Stomach (tissue), 8 donors: ENCODE measurements at regions not wholly inside any gene's neighbourhood (a gene's known extent, or its start where the extent isn't known, plus 50 kb on each side); places are given as distances from the start of the nearest gene placed in this dataset.

Source experiments
- DNase-seq, 2 donors: peaks; one replicate each; pipeline versions ENCODE4 v3.0.0 to v3.0.0-alpha.2; 2013 to 2019
- H3K27ac ChIP-seq, 5 donors: fragments of 200-600 bp in 4 of 5; sonication (generic) in 4 of 5; one replicate each; pipeline ENCODE4 v1.5.1; 2013 to 2019; ENCODE audit warnings: mild to moderate bottlenecking in 1 of 5, moderate library complexity in 1 of 5
- H3K27me3 ChIP-seq, 3 donors: fragments of 200-600 bp; sonication (generic); one replicate each; pipeline ENCODE4 v1.5.1; 2017 to 2019; ENCODE audit warnings: mixed run types in 1 of 3
- H3K36me3 ChIP-seq, 4 donors: fragments of 200-600 bp; sonication (generic); 1 replicate in 3 of 4; 2 replicates in 1 of 4; pipeline ENCODE4 v1.5.1; 2016 to 2019
- H3K4me1 ChIP-seq, 4 donors: fragments of 200-600 bp; sonication (generic); one replicate each; pipeline ENCODE4 v1.5.1; 2016 to 2019
- H3K4me3 ChIP-seq, 4 donors: fragments of 200-600 bp; sonication (generic) in 3 of 4; one replicate each; pipeline ENCODE4 v1.5.1; 2016 to 2019; ENCODE audit warnings: mild to moderate bottlenecking in 1 of 4
- H3K9me3 ChIP-seq, 4 donors: fragments of 200-600 bp; sonication (generic); one replicate each; pipeline ENCODE4 v1.5.1; 2016 to 2019
- CTCF ChIP-seq, 7 experiments: fragments of 450-650 bp in 4 of 7; fragments of 200-600 bp in 3 of 7; sonication (generic) in 3 of 7; IDR thresholded peaks; one replicate each; pipeline ENCODE4 v1.5.1; 2016 to 2019; ENCODE audit warnings: antibody characterized with exemption in 7 of 7, control low read depth in 2 of 7, mild to moderate bottlenecking in 1 of 7
- EP300 ChIP-seq: sonication (generic); formaldehyde crosslinking; IDR thresholded peaks from one replicate; pipeline ENCODE4 v1.6.1; 2017; ENCODE audit warnings: antibody characterized with exemption
- POLR2A ChIP-seq, 4 donors: fragments of 450-650 bp; IDR thresholded peaks; one replicate each; pipeline ENCODE4 v1.6.1; 2016; ENCODE audit warnings: antibody characterized with exemption in 4 of 4, control low read depth in 2 of 4, mild to moderate bottlenecking in 1 of 4, moderate library complexity in 1 of 4
- POLR2AphosphoS5 ChIP-seq, 3 donors: sonication (generic); formaldehyde crosslinking; IDR thresholded peaks; one replicate each; pipeline ENCODE4 v1.6.1; 2016; ENCODE audit warnings: antibody characterized with exemption in 3 of 3
- WGBS, 5 donors: extraction: QIAGEN DNeasy Blood & Tissue Kit in 3 of 5; methylation state at CpG; one replicate each; pipeline versions ENCODE4 v1.1.5 to v1.1.7; 2013 to 2018; 5-methylcytosine and 5-hydroxymethylcytosine counted together
- intact Hi-C: fragments of 100-400 bp; cut with DNase I; formaldehyde crosslinking; loops from one replicate; pipeline ENCODE4 v1.15.1; 2023; ENCODE audit warnings: low total_unique reads
- donor health status: healthy with polysubstance abuse.
- donor health status: Bipolar disorder and iron deficiency.
- donor health status: healthy.

GRCh38 chr3:43180694-43181093, 74.8 kb upstream of the POMGNT2 start:
- H3K4me3 ChIP-seq: no peak overlapping the region
- H3K27me3 ChIP-seq: no peaks in the 10 kb centered on the region
- no peak for DNase-seq
- peaks cover 0 to 37% (median 9%) of the 10 kb centered on the region in 4 donors for H3K4me1 ChIP-seq
- no peaks in the 10 kb centered on the region for H3K9me3 ChIP-seq
- intact Hi-C loops: no loop called here
- peak overlapping the region in 3 of 5 donors; percentile 19 to 56 (median 28) for H3K27ac ChIP-seq
- TF ChIP-seq EP300 (no peak), POLR2AphosphoS5 (IDR thresholded peaks at IDR 0.05) (no peak), CTCF (IDR thresholded peaks at IDR 0.05) (no peak), POLR2A (IDR thresholded peaks at IDR 0.05) (no peak)
- no peaks in the 10 kb centered on the region for H3K36me3 ChIP-seq
- WGBS, 5 donors: 69 to 83% (median 78%) methylated on average over 6 of the region's 6 CpGs

GRCh38 chr3:43180027-43180426, 74.1 kb upstream of the POMGNT2 start:
- no peak for TF ChIP-seq CTCF (IDR thresholded peaks at IDR 0.05)
- TF ChIP-seq EP300: no peak
- no peak for TF ChIP-seq POLR2A (IDR thresholded peaks at IDR 0.05)
- TF ChIP-seq POLR2AphosphoS5 (IDR thresholded peaks at IDR 0.05): no peak
- no peaks in the 10 kb centered on the region for H3K36me3 ChIP-seq
- H3K4me1 ChIP-seq: peaks cover 0 to 37% (median 9%) of the 10 kb centered on the region in 4 donors
- peak in 1 of 2 donors; percentile 79 for DNase-seq
- no peak overlapping the region for H3K4me3 ChIP-seq
- no peaks in the 10 kb centered on the region for H3K27me3 ChIP-seq
- peak overlapping the region in 4 of 5 donors; percentile 19 to 56 (median 39) for H3K27ac ChIP-seq
- 29 to 49% (median 45%) methylated on average over 4 of the region's 4 CpGs for WGBS, 5 donors
- H3K9me3 ChIP-seq: no peaks in the 10 kb centered on the region
- intact Hi-C loops: no loop called here

GRCh38 chr3:43178891-43179366, 73.0 kb upstream of the POMGNT2 start:
- H3K27ac ChIP-seq: peak overlapping the region in 2 of 5 donors; percentile 56
- 54 to 72% (median 64%) methylated on average over 8 to 10 of the region's 10 CpGs for WGBS, 5 donors
- peak; percentile 43 to 91 for DNase-seq
- peaks cover 0 to 37% (median 9%) of the 10 kb centered on the region in 4 donors for H3K4me1 ChIP-seq
- TF ChIP-seq POLR2A (IDR thresholded peaks at IDR 0.05) (no peak), POLR2AphosphoS5 (IDR thresholded peaks at IDR 0.05) (peak in 1 of 3 donors; percentile 17)
- H3K27me3 ChIP-seq: no peaks in the 10 kb centered on the region
- no peaks in the 10 kb centered on the region for H3K36me3 ChIP-seq
- no peak overlapping the region for H3K4me3 ChIP-seq
- H3K9me3 ChIP-seq: peaks cover 0 to 3% (median under 1%) of the 10 kb centered on the region in 4 donors
- intact Hi-C loops: no loop called here

- Histone ChIP-seq H3K4me3 (no peak overlapping the region), H3K27me3 (no peaks in the 10 kb centered on the region), H3K4me1 (peaks cover 0 to 37% (median 9%) of the 10 kb centered on the region in 4 donors), H3K27ac (no peak overlapping the region), H3K9me3 (peaks cover 0 to 12% (median 5%) of the 10 kb centered on the region in 4 donors), H3K36me3 (no peaks in the 10 kb centered on the region)
- TF ChIP-seq EP300: no peak
- no peak for TF ChIP-seq CTCF (IDR thresholded peaks at IDR 0.05)
- no peak for TF ChIP-seq POLR2A (IDR thresholded peaks at IDR 0.05)
- no peak for TF ChIP-seq POLR2AphosphoS5 (IDR thresholded peaks at IDR 0.05)
- intact Hi-C loops: no loop called here
- 84 to 92% (median 90%) methylated on average over 5 of the region's 5 CpGs for WGBS, 5 donors
- DNase-seq: no peak
Measured at GRCh38 chr3:43177085-43177484, 71.2 kb upstream of the POMGNT2 start.

GRCh38 chr3:43176666-43177065, 70.8 kb upstream of the POMGNT2 start:
- intact Hi-C loops: no loop called here
- WGBS, 5 donors: 63 to 85% (median 78%) methylated on average over 4 of the region's 4 CpGs
- TF ChIP-seq POLR2AphosphoS5 (IDR thresholded peaks at IDR 0.05) (no peak), CTCF (IDR thresholded peaks at IDR 0.05) (no peak), EP300 (no peak), POLR2A (IDR thresholded peaks at IDR 0.05) (no peak)
- Histone ChIP-seq H3K27ac (no peak overlapping the region), H3K4me3 (no peak overlapping the region), H3K36me3 (no peaks in the 10 kb centered on the region), H3K27me3 (no peaks in the 10 kb centered on the region), H3K4me1 (peaks cover 0 to 37% (median 9%) of the 10 kb centered on the region in 4 donors), H3K9me3 (peaks cover 0 to 12% (median 5%) of the 10 kb centered on the region in 4 donors)
- DNase-seq: peak in 1 of 2 donors; percentile 36
